H1 (cell line): ENCODE measurements at regions not wholly inside any gene's neighbourhood (a gene's known extent, or its start where the extent isn't known, plus 50 kb on each side); places are given as distances from the start of the nearest gene placed in this dataset.
A peak's percentile ranks its signal among the peaks of the same experiment; 100 is the strongest.

ENCODE experiments used
- CTCF ChIA-PET: fragments of 300-600 bp; sonication (Branson Sonifier 250); formaldehyde crosslinking; loops from one replicate; lab custom pipeline; 2021; ENCODE audit not compliant: partially characterized antibody; lab: Charles Lee
- POLR2A ChIA-PET: fragments of 300-600 bp; sonication (Branson Sonifier 250); formaldehyde crosslinking; loops from one replicate; lab custom pipeline; 2021; ENCODE audit warnings: inconsistent platforms; ENCODE audit not compliant: partially characterized antibody; lab: Charles Lee
- DNase-seq, 2 experiments: peaks; one replicate each; pipeline versions ENCODE4 v3.0.0 to v3.0.0-alpha.2; 2010 to 2022; ENCODE audit warnings: low spot score in 2 of 2, low read depth in 1 of 2, mixed read lengths in 1 of 2
- FAIRE-seq: peaks from 2 replicates; lab custom pipeline; 2011; peaks lifted over from hg19 to GRCh38; lab: Jason Lieb, UNC
- H2AFZ ChIP-seq: 2 replicates; pipeline ENCODE4 v1.8.1; 2012; ENCODE audit warnings: low read length, inconsistent platforms
- H2AK5ac ChIP-seq: 2 replicates; pipeline ENCODE4 v1.6.1; 2013; ENCODE audit warnings: low read depth, low read length
- H2BK120ac ChIP-seq: replicated peaks from 2 replicates; pipeline ENCODE3; 2013; ENCODE audit warnings: low read depth, low read length, inconsistent platforms
- H2BK12ac ChIP-seq: 2 replicates; pipeline ENCODE4 v1.6.1; 2013; ENCODE audit warnings: low read depth, low read length
- H2BK15ac ChIP-seq: 2 replicates; pipeline ENCODE4 v1.6.1; 2013; ENCODE audit warnings: low read length
- H2BK20ac ChIP-seq: 2 replicates; pipeline ENCODE4 v1.6.1; 2013; ENCODE audit warnings: low read length
- H2BK5ac ChIP-seq: 2 replicates; pipeline ENCODE4 v1.6.1; 2013; ENCODE audit warnings: low read depth, low read length
- H3K14ac ChIP-seq: 2 replicates; pipeline ENCODE4 v1.6.1; 2013; ENCODE audit warnings: inconsistent platforms; ENCODE audit not compliant: insufficient read length
- H3K18ac ChIP-seq: 2 replicates; pipeline ENCODE4 v1.6.1; 2013; ENCODE audit warnings: low read length; ENCODE audit errors: extremely low read depth
- H3K23ac ChIP-seq: 2 replicates; pipeline ENCODE4 v1.6.1; 2013; ENCODE audit warnings: inconsistent platforms; ENCODE audit not compliant: insufficient read length
- H3K23me2 ChIP-seq: 2 replicates; pipeline ENCODE4 v1.6.1; 2013; ENCODE audit warnings: low read depth, low read length
- H3K27ac ChIP-seq: 2 replicates; pipeline ENCODE4 v1.6.1; 2011; ENCODE audit warnings: low read depth, low read length, inconsistent platforms
- H3K27me3 ChIP-seq, 4 experiments: replicated peaks in 1 of 4; 1 replicate in 1 of 4; 2 replicates in 3 of 4; pipeline versions ENCODE4 v1.6.1 to v1.8.1; 2011 to 2013; ENCODE audit warnings: low read length in 3 of 4, mild to moderate bottlenecking in 3 of 4, inconsistent platforms in 2 of 4, mixed read lengths in 2 of 4, moderate library complexity in 1 of 4; ENCODE audit not compliant: control insufficient read depth in 3 of 4, insufficient read depth in 3 of 4; ENCODE audit errors: extremely low read depth in 1 of 4
- H3K36me3 ChIP-seq, 4 experiments: 2 replicates each; pipeline versions ENCODE4 v1.6.1 to v1.8.1; 2011 to 2013; ENCODE audit warnings: mild to moderate bottlenecking in 4 of 4, low read length in 3 of 4, moderate library complexity in 2 of 4, control low read depth in 1 of 4, inconsistent platforms in 1 of 4; ENCODE audit not compliant: insufficient read depth in 4 of 4, control insufficient read depth in 2 of 4
- H3K4ac ChIP-seq: replicated peaks from 2 replicates; pipeline ENCODE3; 2013; ENCODE audit warnings: low read length, low read depth, mixed read lengths, inconsistent platforms; ENCODE audit not compliant: insufficient read length
- H3K4me1 ChIP-seq, 4 experiments: replicated peaks in 1 of 4; 1 replicate in 1 of 4; 2 replicates in 3 of 4; pipeline versions ENCODE4 v1.6.1 to v1.8.1; 2011 to 2013; ENCODE audit warnings: low read length in 3 of 4, inconsistent platforms in 2 of 4, mixed read lengths in 1 of 4; ENCODE audit not compliant: insufficient read depth in 4 of 4, control insufficient read depth in 3 of 4
- H3K4me2 ChIP-seq, 2 experiments: 2 replicates each; pipeline versions ENCODE4 v1.6.1 to v1.8.1; 2011 to 2013; ENCODE audit warnings: low read depth in 2 of 2, low read length in 2 of 2, control low read depth in 1 of 2, inconsistent platforms in 1 of 2, mild to moderate bottlenecking in 1 of 2; ENCODE audit not compliant: insufficient read depth in 1 of 2
- H3K4me3 ChIP-seq, 4 experiments: fragments of 200-600, 300-600 bp in 1 of 4; sonication (generic), shearing (Covaris generic), sonication (Bioruptor Twin) in 1 of 4; 2 replicates each; pipeline versions ENCODE4 v1.5.1 to v1.8.1; 2011 to 2016; ENCODE audit warnings: low read length in 4 of 4, low read depth in 3 of 4, control low read depth in 2 of 4, inconsistent platforms in 2 of 4, mild to moderate bottlenecking in 2 of 4, mixed read lengths in 1 of 4, moderate library complexity in 1 of 4; ENCODE audit not compliant: insufficient read depth in 2 of 4; ENCODE audit errors: extremely low read depth in 1 of 4
- H3K56ac ChIP-seq: replicated peaks from 2 replicates; pipeline ENCODE3; 2013; ENCODE audit warnings: low read depth, mild to moderate bottlenecking, mixed read lengths, low read length, inconsistent platforms; ENCODE audit not compliant: insufficient read length
- H3K79me1 ChIP-seq: 2 replicates; pipeline ENCODE4 v1.6.1; 2013; ENCODE audit warnings: low read depth, low read length, control low read depth
- H3K79me2 ChIP-seq, 2 experiments: 2 replicates each; pipeline versions ENCODE4 v1.6.1 to v1.8.1; 2012 to 2013; ENCODE audit warnings: low read length in 2 of 2, mild to moderate bottlenecking in 2 of 2, inconsistent platforms in 1 of 2; ENCODE audit not compliant: insufficient read depth in 2 of 2, control insufficient read depth in 1 of 2
- H3K9ac ChIP-seq, 4 experiments: replicated peaks in 1 of 4; 1 replicate in 1 of 4; 2 replicates in 3 of 4; pipeline versions ENCODE4 v1.6.1 to v1.8.1; 2011 to 2013; ENCODE audit warnings: low read depth in 3 of 4, low read length in 3 of 4, control low read depth in 2 of 4, mild to moderate bottlenecking in 2 of 4, moderate library complexity in 2 of 4, inconsistent platforms in 1 of 4; ENCODE audit errors: extremely low read depth in 1 of 4
- H3K9me3 ChIP-seq, 2 experiments: 2 replicates each; pipeline versions ENCODE4 v1.6.1 to v1.8.1; 2012 to 2013; ENCODE audit warnings: mild to moderate bottlenecking in 2 of 2, moderate library complexity in 2 of 2, control low read depth in 1 of 2, inconsistent platforms in 1 of 2, low read depth in 1 of 2, low read length in 1 of 2, mixed read lengths in 1 of 2; ENCODE audit not compliant: insufficient read depth in 2 of 2
- H4K20me1 ChIP-seq, 2 experiments: replicated peaks in 1 of 2; 2 replicates each; pipeline versions ENCODE3 to v1.8.1; 2011 to 2013; ENCODE audit warnings: inconsistent platforms in 2 of 2, low read length in 2 of 2, mild to moderate bottlenecking in 1 of 2; ENCODE audit not compliant: insufficient read depth in 2 of 2, control insufficient read depth in 1 of 2
- H4K5ac ChIP-seq: 2 replicates; pipeline ENCODE4 v1.6.1; 2013; ENCODE audit warnings: low read length, low read depth, mixed read lengths, inconsistent platforms; ENCODE audit not compliant: insufficient read length
- H4K8ac ChIP-seq: 2 replicates; pipeline ENCODE4 v1.8.0; 2013; ENCODE audit warnings: mild to moderate bottlenecking, moderate library complexity, low read length, inconsistent platforms; ENCODE audit not compliant: insufficient read depth; ENCODE audit errors: extremely low read depth
- H4K91ac ChIP-seq: replicated peaks from 2 replicates; pipeline ENCODE3; 2013; ENCODE audit warnings: low read length, mixed read lengths, inconsistent platforms; ENCODE audit not compliant: insufficient read length
- CBX5 ChIP-seq: fragments of 300-800, 300-1000 bp; sonication (generic); IDR thresholded peaks from 2 replicates; pipeline ENCODE4 v1.7.1; 2016; ENCODE audit warnings: antibody characterized with exemption, low read length, low read depth
- CBX8 ChIP-seq: fragments of 300-800, 300-1000 bp; sonication (generic); IDR thresholded peaks from 2 replicates; pipeline ENCODE4 v1.7.1; 2016; ENCODE audit warnings: low read depth, low read length, borderline replicate concordance
- CEBPB ChIP-seq: IDR thresholded peaks from 2 replicates; pipeline ENCODE4 v1.6.1; 2012; ENCODE audit warnings: low read depth, low read length
- E2F6 ChIP-seq: IDR thresholded peaks from 2 replicates; pipeline ENCODE4 v1.6.1; 2012; ENCODE audit warnings: inconsistent platforms
- EGR1 ChIP-seq: IDR thresholded peaks from 2 replicates; pipeline ENCODE4 v1.6.1; 2011; ENCODE audit warnings: low read depth, low read length, borderline replicate concordance
- POU5F1 ChIP-seq: IDR thresholded peaks from 2 replicates; pipeline ENCODE4 v1.6.1; 2011; ENCODE audit warnings: low read depth, mild to moderate bottlenecking, low read length, moderate library complexity
- RAD21 ChIP-seq, 2 experiments: IDR thresholded peaks in 1 of 2; conservative IDR thresholded peaks in 1 of 2; 2 replicates each; pipeline ENCODE4 v1.6.1; 2011; ENCODE audit warnings: low read depth in 2 of 2, low read length in 2 of 2, improper control_type of control experiment in 1 of 2, inconsistent platforms in 1 of 2, mild to moderate bottlenecking in 1 of 2, moderate library complexity in 1 of 2
- SP1 ChIP-seq: IDR thresholded peaks from 2 replicates; pipeline ENCODE4 v1.6.1; 2011; ENCODE audit warnings: low read depth, low read length
- SP4 ChIP-seq: IDR thresholded peaks from 2 replicates; pipeline ENCODE4 v1.6.1; 2012; ENCODE audit warnings: low read length, inconsistent platforms
- YY1 ChIP-seq: IDR thresholded peaks from 2 replicates; pipeline ENCODE4 v1.6.1; 2011; ENCODE audit warnings: low read depth, mild to moderate bottlenecking, low read length
- WGBS, 2 experiments: shearing (Covaris generic) in 1 of 2; methylation state at CpG; one replicate each; pipeline versions ENCODE4 v1.1.6 to v1.1.7; 2013 to 2015; ENCODE audit warnings: low lambda C conversion rate in 2 of 2, mixed read lengths in 2 of 2, inconsistent platforms in 1 of 2, low coverage in 1 of 2, missing lambda C conversion rate in 1 of 2; ENCODE audit not compliant: insufficient replicate concordance in 2 of 2, insufficient coverage in 1 of 2, insufficient read length in 1 of 2; ENCODE audit errors: extremely low coverage in 1 of 2, missing lambda C conversion rate in 1 of 2; 5-methylcytosine and 5-hydroxymethylcytosine counted together
- TF ChIP-seq, protein P1 (sequence below), 3 experiments: IDR thresholded peaks; 1 replicate in 2 of 3; 2 replicates in 1 of 3; pipeline versions ENCODE4 v1.5.1 to v1.6.1; 2011; ENCODE audit warnings: low read length in 3 of 3, mild to moderate bottlenecking in 3 of 3, inconsistent platforms in 2 of 3, low read depth in 1 of 3, moderate library complexity in 1 of 3; ENCODE audit not compliant: insufficient read depth in 1 of 3; ENCODE audit errors: control extremely low read depth in 1 of 3
- TF ChIP-seq, protein P2 (sequence below): IDR thresholded peaks from 2 replicates; pipeline ENCODE4 v1.6.1; 2012; ENCODE audit warnings: inconsistent platforms

GRCh38 chr2:106638043-106638442 lies 150.9 kb downstream of the CD8B2 start:
- no peak overlapping the region for H3K4me3 ChIP-seq
- FAIRE-seq = no peak
- 50% methylated on average over 1 of the region's 1 CpG; no CpG with 5 or more reads in 1 of the 2 experiments for WGBS, 2 experiments
- no peaks in the 10 kb centered on the region for H3K27me3 ChIP-seq
- H2BK120ac ChIP-seq = no peak overlapping the region
- no peak overlapping the region for H3K18ac ChIP-seq
- no peak overlapping the region for H2AFZ ChIP-seq
- no peaks in the 10 kb centered on the region for H3K36me3 ChIP-seq
- no peaks in the 10 kb centered on the region for H4K20me1 ChIP-seq
- DNase-seq = no peak
- H2BK5ac ChIP-seq = no peak overlapping the region
- no peak overlapping the region for H3K4ac ChIP-seq
- no peaks in the 10 kb centered on the region for H3K79me1 ChIP-seq
- H3K4me1 ChIP-seq = no peaks in the 10 kb centered on the region
- H3K23ac ChIP-seq = no peak overlapping the region
- no peaks in the 10 kb centered on the region for H3K23me2 ChIP-seq
- H2BK12ac ChIP-seq = no peak overlapping the region
- H3K4me2 ChIP-seq = no peak overlapping the region
- H2AK5ac ChIP-seq = no peak overlapping the region
- no peak overlapping the region for H2BK15ac ChIP-seq
- no peaks in the 10 kb centered on the region for H3K9me3 ChIP-seq
- no peak overlapping the region for H3K14ac ChIP-seq
- H4K5ac ChIP-seq = no peak overlapping the region
- POLR2A ChIA-PET = no interaction called here
- H3K56ac ChIP-seq = no peak overlapping the region
- no peak overlapping the region for H4K8ac ChIP-seq
- no peak overlapping the region for H3K9ac ChIP-seq
- H3K27ac ChIP-seq = no peak overlapping the region
- no peak overlapping the region for H2BK20ac ChIP-seq
- H3K79me2 ChIP-seq = no peaks in the 10 kb centered on the region
- CTCF ChIA-PET = interaction anchor here (0.9 to 1.4 kb wide), 4 partner anchors 8 to 231 kb away, joined by 3 to 5 read pairs (median 3); no protein-coding TSS in a partner anchor
- no peak overlapping the region for H4K91ac ChIP-seq
- TF ChIP-seq EGR1 = no peak
- TF ChIP-seq POU5F1 = no peak
- TF ChIP-seq CBX5 = no peak
- no peak for TF ChIP-seq SP1
- no peak for TF ChIP-seq YY1
- TF ChIP-seq E2F6 = no peak
- no peak for TF ChIP-seq SP4
- TF ChIP-seq, protein P1, sequence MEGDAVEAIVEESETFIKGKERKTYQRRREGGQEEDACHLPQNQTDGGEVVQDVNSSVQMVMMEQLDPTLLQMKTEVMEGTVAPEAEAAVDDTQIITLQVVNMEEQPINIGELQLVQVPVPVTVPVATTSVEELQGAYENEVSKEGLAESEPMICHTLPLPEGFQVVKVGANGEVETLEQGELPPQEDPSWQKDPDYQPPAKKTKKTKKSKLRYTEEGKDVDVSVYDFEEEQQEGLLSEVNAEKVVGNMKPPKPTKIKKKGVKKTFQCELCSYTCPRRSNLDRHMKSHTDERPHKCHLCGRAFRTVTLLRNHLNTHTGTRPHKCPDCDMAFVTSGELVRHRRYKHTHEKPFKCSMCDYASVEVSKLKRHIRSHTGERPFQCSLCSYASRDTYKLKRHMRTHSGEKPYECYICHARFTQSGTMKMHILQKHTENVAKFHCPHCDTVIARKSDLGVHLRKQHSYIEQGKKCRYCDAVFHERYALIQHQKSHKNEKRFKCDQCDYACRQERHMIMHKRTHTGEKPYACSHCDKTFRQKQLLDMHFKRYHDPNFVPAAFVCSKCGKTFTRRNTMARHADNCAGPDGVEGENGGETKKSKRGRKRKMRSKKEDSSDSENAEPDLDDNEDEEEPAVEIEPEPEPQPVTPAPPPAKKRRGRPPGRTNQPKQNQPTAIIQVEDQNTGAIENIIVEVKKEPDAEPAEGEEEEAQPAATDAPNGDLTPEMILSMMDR (IDR thresholded peaks at IDR 0.05; ENCODE audit: control extremely low read depth in 1 of 3, insufficient read depth in 1 of 3, low read depth in 1 of 3, low read length in 3 of 3) = peak in 1 of 3 experiments; percentile 13; a peak in 2 of 4 replicates
- TF ChIP-seq CBX8 = no peak
- TF ChIP-seq, protein P2, sequence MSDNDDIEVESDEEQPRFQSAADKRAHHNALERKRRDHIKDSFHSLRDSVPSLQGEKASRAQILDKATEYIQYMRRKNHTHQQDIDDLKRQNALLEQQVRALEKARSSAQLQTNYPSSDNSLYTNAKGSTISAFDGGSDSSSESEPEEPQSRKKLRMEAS = no peak
- TF ChIP-seq CEBPB = no peak
- peak in 1 of 2 experiments; percentile 57; a peak in 3 of 4 replicates for TF ChIP-seq RAD21 (IDR thresholded peaks at IDR 0.05 in 1 of 2, conservative IDR thresholded peaks at IDR 0.05 in 1 of 2; ENCODE audit: low read depth in 2 of 2, low read length in 2 of 2)
